HG02623 (cell line): ENCODE measurements at regions not wholly inside any gene's neighbourhood (a gene's known extent, or its start where the extent isn't known, plus 50 kb on each side); places are given as distances from the start of the nearest gene placed in this dataset.

Source experiments
- ATAC-seq: cut with Tn5 transposase; IDR thresholded peaks from one replicate; pipeline ENCODE4 v1.9.1; 2021; ENCODE audit warnings: moderate library complexity; ENCODE audit not compliant: unreplicated experiment

DNA sequence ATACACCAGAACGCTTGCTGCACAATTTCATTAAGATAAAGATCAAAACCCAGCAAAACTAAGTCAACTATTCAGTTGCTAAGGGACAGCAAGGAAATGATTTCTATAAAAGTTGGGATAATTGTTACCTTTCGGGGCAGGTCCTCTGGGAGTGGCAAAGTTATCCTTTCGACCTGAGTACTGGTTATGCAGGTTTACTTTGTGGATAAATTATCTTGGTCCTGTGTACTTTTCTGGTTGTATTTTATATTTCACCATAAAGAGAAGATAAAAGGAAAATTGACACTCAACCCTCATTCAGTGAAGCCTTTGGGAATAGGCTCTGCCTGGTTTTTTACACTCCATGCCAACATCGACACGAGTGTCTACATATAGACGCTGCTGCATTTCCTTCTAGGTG lies 146.5 kb downstream of the SYK start:
- ATAC-seq = no peak

DNA sequence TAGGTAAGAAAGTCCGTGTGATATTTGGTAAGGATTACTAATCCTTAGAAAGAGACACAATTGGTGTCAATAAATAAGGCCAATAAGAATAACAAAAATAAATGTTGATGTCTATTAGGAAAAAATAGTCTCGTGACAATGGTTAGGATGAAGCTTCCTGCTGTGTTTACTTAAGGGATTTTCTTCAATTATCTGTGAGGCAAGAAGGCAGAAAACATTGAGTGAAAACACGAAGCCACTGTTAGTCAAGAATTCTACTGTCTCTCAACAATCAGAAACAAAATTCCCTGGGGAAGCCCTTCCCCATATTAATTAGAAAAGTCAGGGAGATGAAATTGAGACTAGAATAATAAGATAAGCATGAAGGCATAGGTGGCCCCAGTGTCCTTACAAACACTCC lies 149.0 kb downstream of the SYK start:
- ATAC-seq = no peak

DNA sequence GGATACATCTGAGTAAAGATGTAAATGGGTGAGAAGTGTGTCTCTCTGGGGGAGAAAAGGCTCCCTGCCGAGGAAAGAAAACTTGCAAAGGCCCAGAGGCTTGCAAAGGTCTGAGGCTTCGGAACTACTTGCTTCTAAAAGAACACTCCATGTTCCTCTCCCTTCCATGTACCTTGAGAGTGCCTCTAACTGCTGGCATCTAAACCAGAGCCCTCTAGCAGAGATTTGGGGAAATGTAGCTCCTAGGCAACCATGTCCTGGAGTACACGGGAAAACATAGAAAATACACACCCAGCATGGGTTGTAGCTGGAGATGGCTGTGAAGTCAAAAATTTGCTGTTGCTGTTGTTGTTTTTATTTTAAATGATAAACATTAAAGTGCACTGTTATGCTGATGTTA lies 151.6 kb downstream of the SYK start:
- ATAC-seq = no peak

DNA sequence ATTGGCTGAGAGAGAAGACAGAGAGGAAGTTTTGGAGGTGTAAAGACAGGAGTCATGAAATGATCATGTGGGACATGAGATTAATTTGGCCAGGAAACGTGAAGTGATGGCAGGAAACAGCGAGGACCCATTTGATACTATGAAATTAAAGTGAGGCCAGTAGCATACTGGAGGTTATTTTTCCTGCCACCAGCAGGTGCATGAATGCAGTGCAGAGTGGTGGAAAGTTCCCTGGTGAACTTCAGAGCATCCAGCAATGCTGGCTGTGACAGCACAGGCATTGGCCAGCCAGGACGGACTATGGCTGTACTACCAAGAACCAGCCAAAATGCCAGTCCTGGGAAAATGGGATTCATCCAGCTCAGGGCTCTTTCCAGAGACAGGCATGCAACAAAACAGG lies 152.2 kb downstream of the SYK start:
- no peak for ATAC-seq

DNA sequence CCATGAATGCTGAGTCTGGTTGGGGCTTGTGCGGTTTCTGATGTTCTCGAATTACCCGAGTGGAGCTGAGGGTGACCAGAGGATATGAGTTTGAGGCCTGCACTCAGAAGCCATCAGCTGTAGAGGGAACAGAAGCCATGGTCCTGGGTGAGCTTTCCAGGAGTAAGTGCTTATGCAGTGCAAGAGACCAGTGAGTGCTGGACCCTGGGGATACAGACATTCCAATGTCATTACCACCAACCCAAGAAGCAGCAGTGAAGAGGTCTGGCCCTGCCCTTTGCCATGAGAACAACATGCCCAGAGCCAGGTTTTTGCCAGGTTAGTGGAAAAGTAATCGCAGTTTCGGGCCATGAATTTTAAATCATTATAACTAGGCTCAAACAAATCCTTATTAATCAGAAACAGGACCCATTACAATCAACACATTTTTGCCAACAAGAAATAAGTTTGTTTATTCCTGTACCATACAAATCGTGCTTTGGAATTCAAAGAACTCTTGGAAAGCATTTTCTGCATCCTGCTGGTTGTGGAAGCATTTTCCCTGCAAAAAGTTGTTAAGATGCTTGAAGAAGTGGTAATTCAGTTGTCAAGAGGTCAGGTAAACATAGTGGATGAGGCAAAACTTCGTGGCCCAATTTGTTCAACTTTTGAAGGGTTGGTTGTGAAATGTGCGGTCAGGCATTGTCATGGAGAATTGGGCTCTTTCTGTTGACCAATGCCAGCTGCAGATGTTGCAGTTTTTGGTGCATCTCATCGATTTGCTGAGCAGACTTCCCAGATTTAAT lies 154.6 kb downstream of the SYK start:
- no peak for ATAC-seq

DNA sequence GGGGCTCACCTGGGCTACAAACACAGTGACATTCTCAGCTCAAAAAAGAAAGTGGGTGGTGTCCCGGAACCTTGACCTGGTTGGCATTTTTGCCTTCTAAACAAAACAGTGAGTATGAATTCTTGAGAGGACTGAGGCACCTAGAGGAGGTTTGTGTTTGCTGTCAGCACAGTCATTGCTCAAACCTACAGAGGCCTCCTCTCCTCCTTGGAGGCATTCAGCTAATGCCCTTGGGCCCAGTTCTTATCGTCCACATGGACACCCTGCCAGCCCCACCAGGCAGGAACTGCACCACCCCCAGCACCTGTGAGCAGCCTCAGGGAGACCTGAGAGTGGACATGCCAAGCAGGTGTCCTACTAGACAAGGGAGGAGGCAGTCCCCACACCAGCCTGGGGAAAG lies 156.7 kb downstream of the SYK start:
- no peak for ATAC-seq

DNA sequence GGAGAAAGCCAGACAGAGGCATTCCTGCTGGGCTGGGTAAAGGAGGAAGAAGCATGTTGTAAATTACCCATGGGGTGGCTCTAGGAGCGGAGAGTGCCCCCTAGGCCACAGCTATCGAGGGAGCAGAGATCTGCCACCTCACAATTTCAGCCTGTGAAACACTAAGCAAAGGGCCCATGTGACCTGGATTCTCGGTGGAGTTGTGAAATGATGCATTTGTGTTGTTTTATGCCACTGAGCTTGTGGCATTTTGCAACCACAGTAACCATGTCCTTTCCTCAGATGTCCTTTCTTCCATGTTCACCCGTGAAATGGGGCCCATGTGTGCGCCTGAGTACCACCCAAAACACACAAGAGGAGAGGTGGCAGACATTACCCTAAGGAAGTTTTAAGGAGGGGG lies 159.3 kb downstream of the SYK start:
- ATAC-seq = no peak

DNA sequence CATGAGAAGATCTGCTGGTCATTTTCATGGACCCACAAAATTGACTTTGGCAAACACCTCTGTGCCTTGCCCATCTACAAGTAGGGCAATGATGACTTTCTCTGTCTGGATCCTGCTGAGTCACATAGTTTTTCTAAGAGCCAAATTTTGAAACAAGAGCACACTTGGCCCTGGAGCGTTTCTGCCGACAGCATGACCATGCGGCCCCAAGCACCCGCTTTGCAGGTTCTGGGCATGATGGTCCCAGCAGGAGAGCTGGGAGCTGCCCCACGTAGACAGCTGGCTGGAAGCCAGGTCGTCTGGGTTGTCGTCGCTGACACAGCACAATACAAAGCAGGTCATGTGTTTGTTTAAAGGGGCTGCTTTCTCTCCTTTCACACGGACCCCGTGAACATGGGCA lies 159.8 kb downstream of the SYK start:
- no peak for ATAC-seq

DNA sequence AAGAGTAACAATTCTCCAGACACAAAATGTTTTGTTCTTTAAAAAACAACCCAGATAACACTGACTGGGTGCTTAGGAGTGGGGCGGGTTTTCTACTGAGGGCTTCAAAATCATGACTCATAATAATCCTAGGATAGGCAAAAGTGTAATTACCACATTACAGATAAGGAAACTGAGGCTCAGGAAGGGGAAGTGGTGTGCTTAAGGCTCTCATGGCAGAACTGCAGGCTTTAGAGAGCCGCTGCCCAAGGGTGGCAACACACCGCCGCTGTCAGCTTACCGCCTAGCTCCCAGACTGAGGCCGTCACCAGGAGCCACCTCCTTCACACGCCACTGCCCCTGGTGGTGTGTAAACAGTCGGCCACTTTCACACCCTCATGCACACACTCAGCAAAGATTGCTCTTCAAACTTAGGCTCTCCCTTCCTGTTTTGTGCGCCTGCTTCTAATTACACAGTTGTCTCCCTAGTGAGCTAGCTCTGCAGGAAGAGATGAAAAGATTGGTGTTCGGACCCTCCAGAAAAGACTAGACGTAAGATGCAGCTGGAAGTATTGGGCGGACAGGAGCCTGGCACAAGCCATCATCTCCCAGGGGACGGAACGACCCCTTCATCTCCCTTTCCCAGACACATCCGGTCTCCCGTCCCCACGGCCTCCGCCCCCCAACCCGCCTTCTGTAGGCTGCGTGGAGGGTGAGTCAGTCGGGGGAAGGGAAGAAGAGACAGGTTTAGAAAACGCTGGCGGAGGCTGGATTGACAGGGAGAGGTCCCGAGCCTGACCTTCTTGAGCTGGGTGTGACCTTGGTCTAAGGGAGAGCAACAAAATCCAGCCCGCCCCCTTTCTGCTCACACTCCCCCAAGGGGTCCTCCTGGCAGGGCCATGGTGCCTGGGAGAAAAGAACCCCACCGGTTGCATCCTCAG lies 162.7 kb downstream of the SYK start:
- no peak for ATAC-seq

DNA sequence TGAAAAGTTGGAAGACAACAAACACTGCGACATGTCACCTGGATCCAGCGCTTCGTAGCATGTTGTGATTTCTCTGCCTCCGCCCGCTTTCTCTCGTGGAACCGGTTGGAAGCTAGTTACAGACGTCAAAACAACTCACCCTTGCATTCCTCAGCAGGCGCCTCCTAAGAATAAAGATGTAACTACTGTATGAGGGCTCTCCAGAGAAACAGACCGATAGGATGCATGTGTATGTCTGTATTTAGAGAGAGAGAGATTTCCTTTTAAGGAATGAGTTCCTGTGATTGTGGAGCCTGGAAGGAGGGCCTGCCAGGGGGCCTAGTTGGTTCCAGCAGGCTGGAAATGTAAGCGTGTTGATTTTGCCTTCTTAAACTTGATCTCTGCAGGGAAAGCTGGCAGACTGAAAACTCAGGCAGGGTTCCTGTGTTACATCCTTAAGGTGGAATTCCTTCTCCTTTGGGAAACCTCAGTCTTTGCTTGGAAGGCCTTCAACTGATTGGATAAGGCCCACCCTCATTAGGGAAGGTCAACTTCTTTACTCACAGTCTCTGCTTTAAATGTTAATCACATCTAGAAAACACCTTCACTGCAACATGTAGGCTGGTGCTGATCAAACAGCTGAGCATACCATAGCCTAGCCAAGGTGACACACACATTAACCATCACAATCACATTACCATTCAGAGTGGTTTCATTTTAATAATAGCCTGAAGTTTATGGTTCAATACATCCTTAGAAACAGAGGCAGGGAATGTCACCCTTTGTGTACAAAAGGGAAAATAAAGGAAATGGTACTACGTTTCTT lies 163.8 kb downstream of the SYK start:
- ATAC-seq = no peak

DNA sequence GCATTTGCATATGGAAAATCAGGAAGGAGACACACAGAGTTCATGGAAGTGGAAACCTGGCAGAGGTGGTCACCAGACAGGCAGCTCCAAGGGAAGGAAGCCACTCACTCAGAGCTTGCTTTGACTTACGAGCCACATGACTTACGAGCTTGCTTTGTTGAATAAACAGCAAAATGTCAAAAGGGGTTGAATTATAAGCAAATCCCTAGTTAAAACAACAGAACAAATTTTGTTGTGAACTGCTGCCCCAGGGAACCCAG lies 164.3 kb downstream of the SYK start:
- ATAC-seq = no peak

DNA sequence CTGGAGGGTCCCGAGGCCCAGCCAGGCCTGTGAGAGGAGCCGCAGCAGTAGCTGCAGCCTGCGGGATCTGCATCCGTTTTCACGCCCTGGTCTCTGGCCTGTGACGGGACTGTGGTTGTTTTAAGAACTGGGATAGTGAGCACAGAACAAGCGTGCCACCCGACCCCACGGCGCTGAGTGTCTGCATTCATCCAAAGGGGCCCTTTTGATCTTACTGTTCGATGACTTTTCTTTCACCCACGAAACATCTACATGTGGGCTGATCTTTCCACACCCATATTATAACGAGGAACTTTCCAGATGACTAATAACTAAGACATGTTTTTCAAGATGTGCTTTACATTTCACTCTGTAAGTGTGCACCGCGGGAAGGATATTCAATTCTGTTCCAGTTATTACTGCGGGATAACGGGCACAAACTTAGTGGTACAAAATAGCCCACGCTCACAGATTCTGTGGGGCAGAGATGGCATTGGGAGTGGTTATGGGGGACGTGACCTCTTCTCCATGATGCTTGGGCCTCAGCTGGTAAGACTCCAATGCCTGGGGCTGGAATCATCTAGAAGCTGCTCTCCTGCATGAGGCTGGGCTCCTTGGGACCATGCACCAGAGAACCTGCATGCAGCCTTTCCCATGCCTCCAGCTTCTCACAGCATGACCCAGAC lies 165.0 kb downstream of the SYK start:
- no peak for ATAC-seq

DNA sequence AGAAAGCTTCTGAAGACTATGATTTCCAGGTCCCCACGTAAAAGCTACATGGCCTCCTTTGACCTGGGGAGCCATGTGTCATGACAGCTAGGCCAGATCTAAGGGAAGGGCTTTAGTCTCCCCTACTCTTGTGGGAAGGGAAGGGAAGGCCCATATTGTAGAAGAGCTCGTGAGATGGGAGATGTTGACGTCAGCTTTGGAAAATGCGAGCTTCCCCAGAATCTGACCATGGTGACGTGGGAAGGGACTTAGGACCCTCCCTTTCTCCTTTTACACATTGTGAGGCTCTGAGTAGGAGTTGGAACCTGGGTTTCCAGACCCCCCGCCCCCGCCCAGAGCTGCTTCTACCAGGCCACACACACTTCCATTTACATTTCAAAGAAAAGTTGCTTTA lies 165.5 kb downstream of the SYK start:
- no peak for ATAC-seq

DNA sequence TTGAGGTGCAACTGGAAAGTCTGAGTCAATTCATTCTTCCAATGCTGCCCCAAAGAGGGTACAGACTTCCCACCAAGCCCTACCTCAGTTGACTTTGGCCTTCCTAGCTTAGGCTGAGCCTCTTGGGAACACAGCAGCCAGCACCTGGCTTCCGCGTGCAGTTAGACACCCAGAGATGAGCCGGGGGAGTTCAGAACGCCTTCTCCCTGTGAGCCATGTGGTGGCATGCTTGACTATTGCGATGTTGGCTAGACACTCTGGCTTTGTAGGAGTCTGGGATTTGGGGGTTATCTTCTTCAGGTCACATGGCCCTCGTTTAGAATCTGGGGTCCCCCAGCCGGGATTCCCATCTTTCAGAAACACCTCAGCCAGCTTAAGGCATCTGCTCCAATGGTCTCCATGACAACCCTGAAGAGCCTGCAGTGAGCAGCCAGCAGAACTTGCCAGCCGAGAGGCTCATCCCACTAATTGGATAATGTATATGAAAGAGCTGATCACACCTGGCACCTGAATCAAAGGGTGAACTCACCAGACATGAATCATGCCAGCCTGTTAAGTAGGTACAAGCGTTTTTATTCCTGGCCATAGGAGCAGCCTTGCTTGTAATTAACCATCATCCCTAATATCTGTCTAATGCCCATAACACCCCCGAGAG lies 167.5 kb downstream of the SYK start:
- ATAC-seq = no peak

DNA sequence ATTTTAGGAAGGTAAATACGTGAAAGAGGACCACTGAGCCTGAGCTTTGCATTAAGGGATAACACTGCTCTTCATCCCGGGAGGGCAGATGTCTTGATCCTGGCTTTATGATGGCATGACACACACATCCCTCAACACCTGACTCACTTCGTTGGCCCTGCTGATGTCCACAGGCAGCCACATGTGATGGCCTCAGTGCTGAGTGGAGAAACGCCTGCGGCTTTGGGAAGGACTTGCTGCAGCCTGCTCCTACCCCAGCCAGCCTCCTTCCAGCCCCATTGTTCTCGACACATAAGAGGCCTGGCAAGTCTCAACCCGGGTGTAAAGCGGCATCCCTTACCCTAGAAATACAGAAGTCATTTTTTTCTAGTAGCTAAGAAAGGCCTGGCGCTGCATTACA lies 169.0 kb downstream of the SYK start:
- ATAC-seq = no peak

DNA sequence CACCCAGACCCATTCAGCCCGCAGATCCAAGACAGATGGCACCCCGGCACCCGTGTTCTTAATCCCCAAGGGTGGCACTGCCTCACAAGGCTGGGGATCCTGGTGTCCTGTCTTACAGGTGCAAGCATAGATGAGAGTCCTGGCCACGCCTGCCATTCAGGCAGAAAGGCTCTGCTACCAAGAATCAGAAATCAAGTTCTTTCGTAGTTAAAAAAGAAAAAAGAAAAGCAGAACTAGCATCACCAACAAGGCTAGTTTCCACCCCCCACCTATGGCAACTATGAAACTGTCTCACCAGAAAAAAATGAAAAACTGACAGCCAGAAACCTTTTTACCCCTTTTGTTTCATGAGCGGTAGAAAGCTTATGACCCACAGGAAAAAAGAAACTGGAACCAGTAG lies 170.4 kb downstream of the SYK start:
- peak; percentile 41 for ATAC-seq

DNA sequence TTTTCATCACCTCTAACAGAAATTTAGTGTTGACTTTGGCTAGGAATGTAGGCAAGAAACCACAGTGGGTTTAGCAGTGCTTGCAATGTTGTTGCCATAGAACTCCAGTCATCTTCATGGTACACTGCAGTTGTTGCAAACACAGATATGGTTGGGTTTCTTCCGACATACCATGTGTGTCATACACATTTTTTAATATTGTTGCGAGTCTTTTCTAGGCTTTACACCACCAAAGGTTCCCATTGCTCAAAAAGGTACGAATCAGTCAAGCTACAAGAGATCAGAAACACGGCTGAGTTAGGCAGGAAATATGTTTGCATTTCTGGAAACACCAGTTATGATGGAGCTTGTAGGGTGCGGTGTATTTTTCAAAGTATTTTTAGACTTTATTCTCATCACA lies 172.4 kb downstream of the SYK start:
- no peak for ATAC-seq

DNA sequence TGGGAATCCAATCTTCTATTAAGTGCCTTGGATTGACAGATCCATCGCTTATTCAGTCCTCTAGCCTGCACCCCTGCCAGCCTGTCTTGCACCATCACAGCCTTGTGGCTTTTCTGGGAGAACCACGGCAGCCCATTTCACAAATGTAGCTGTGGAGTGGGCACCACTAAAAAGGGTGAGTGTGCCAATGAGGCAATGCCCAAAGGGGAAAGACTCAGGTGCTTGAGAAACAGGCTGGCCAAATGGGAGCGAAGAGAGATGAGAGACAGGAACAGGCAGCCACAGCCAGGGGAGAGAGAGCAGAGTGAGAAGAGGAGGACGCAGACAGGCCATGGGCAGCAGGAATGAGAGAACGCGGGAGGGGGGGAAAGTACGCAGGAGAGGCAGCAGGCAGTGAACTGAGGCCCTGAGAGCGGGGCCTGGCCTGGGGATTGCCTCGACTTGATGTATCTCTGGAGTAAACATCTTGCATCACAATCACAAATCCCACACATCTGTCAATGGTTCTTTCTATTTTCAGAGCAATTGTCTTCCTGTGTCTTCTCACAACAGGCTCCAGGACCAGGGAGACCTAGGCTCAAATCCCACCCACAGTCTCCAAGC lies 173.1 kb downstream of the SYK start:
- ATAC-seq = no peak

DNA sequence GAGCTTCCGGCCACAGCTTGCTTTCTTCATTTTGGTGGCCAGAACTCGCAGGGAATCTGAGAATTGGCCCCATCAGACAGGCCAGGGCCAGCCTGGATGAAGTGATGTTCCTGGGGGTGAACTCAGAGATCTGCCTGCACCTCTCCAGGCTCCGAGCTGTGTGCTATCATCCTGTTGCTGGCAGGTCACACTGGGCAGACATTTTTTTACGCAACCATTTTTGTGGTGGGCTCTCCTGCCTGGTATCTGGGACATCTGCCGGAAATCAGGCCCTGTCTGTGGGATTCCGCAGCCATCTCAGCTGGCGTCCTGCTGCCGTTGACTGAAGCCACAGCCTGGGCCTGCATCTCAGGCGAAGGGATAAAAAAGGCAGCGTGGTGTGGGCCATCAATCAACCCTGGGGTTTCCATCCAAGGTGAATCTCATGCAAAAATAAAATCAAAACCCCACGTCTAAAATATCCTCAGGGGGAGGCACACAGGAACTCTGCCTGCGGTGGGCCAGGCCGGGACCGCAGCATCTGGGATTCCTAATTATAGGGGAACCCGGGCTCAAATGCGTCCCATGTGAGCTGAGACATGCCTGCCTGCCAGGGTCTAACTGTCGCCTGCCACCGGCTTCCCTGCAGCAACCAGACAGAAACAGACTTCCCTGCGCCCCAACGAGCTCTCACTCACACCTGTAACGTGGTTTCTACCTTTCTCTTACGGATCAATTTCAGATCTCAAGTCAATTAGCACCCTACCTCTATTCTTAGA lies 174.3 kb downstream of the SYK start:
- no peak for ATAC-seq

DNA sequence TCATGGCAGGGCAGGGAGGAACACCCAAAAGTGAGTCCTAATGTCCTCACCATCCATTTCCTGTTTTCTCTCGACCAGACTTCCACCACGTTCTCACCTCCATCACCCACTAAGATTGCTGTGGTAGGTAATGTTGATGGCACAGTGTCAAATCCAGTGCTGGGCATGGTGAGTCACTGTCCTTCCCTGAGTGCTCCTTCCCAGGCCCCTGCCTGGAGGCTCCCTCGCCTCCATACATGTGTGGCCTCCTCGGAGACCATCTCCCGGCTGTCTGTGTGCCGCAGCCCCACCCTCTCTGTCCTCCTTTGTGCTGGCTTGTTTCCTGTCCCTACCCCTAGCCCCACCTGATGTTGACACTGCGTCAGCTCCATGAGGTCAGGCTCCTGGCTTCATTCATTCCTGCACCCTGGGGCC lies 177.5 kb downstream of the SYK start:
- no peak for ATAC-seq
